ENCODE measurements at regions not wholly inside any gene's neighbourhood (a gene's known extent, or its start where the extent isn't known, plus 50 kb on each side); places are given as distances from the start of the nearest gene placed in this dataset.
"Not testable (repeated sequence)": the region's sequence is repeated elsewhere in the genome, so short reads cannot be mapped to it uniquely, and the experiment has no call there.

- Histone ChIP-seq H3K4me1 (ENCODE audit: control insufficient read depth, low read length) (no peaks in the 10 kb centered on the region), H3K27me3 (ENCODE audit: control insufficient read depth, low read length) (no peaks in the 10 kb centered on the region), H3F3A (ENCODE audit: control insufficient read depth, insufficient read depth) (no peaks in the 10 kb centered on the region), H4K20me1 (ENCODE audit: control insufficient read depth, insufficient read depth, low read depth, low read length) (no peaks in the 10 kb centered on the region), H3K79me2 (ENCODE audit: control insufficient read depth, low read length) (no peaks in the 10 kb centered on the region), H3K4me3 (ENCODE audit: low read length) (no peak overlapping the region), H3K9me3 (ENCODE audit: control insufficient read depth, insufficient read depth, low read length) (no peaks in the 10 kb centered on the region), H3K4me2 (ENCODE audit: low read length) (no peak overlapping the region), H3K36me3 (ENCODE audit: control insufficient read depth, low read length) (no peaks in the 10 kb centered on the region), H3K9me2 (replicated peaks; ENCODE audit: control insufficient read depth, low read length) (no peaks in the 10 kb centered on the region), H3K27ac (ENCODE audit: low read depth, low read length) (no peak overlapping the region)
- TF ChIP-seq, protein P1, sequence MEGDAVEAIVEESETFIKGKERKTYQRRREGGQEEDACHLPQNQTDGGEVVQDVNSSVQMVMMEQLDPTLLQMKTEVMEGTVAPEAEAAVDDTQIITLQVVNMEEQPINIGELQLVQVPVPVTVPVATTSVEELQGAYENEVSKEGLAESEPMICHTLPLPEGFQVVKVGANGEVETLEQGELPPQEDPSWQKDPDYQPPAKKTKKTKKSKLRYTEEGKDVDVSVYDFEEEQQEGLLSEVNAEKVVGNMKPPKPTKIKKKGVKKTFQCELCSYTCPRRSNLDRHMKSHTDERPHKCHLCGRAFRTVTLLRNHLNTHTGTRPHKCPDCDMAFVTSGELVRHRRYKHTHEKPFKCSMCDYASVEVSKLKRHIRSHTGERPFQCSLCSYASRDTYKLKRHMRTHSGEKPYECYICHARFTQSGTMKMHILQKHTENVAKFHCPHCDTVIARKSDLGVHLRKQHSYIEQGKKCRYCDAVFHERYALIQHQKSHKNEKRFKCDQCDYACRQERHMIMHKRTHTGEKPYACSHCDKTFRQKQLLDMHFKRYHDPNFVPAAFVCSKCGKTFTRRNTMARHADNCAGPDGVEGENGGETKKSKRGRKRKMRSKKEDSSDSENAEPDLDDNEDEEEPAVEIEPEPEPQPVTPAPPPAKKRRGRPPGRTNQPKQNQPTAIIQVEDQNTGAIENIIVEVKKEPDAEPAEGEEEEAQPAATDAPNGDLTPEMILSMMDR (IDR thresholded peaks at IDR 0.05; ENCODE audit: low read depth, low read length, poor library complexity, severe bottlenecking) = no peak
- no peak for TF ChIP-seq EZH2phosphoT487 (IDR thresholded peaks at IDR 0.05; ENCODE audit: borderline replicate concordance, low read length)
These were observed 496.3 kb upstream of the TNP1 start for GRCh38 chr2:217356142-217356541.

DNA sequence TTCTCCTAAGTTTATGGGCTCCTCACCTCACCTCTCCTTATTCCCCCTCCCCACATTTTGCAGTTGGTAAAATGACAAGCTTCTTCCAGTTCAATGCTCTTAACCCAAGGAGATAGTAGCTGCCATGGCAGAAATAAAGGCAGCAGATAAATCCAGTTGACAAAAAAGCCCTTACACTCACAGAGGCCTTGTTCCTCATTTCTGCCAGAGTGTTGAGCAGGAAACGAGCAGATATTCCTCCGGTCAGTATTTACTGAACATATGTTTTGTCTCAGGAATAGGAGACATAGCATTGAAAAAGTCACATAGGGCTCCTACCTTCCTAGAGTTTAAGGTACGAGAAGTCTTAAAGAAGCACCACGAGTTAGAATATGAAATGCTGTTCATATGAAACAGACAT, 493.7 kb upstream of the TNP1 start:
- H3K4me2 ChIP-seq (ENCODE audit: low read length) = no peak overlapping the region
- H3K9me3 ChIP-seq (ENCODE audit: control insufficient read depth, insufficient read depth, low read length) = no peaks in the 10 kb centered on the region
- H3K27ac ChIP-seq (ENCODE audit: low read depth, low read length) = no peak overlapping the region
- no peaks in the 10 kb centered on the region for H4K20me1 ChIP-seq (ENCODE audit: control insufficient read depth, insufficient read depth, low read depth, low read length)
- no peak overlapping the region for H3K4me3 ChIP-seq (ENCODE audit: low read length)
- no peaks in the 10 kb centered on the region for H3F3A ChIP-seq (ENCODE audit: control insufficient read depth, insufficient read depth)
- H3K27me3 ChIP-seq (ENCODE audit: control insufficient read depth, low read length) = 0 out of 2 replicates have a peak, but pooled peaks cover 3% of the 10 kb centered on the region
- H3K4me1 ChIP-seq (ENCODE audit: control insufficient read depth, low read length) = no peaks in the 10 kb centered on the region
- no peak for TF ChIP-seq EZH2phosphoT487 (IDR thresholded peaks at IDR 0.05; ENCODE audit: borderline replicate concordance, low read length)
- H3K36me3 ChIP-seq (ENCODE audit: control insufficient read depth, low read length) = no peaks in the 10 kb centered on the region
- H3K9me2 ChIP-seq (replicated peaks; ENCODE audit: control insufficient read depth, low read length) = no peaks in the 10 kb centered on the region
- no peaks in the 10 kb centered on the region for H3K79me2 ChIP-seq (ENCODE audit: control insufficient read depth, low read length)

DNA sequence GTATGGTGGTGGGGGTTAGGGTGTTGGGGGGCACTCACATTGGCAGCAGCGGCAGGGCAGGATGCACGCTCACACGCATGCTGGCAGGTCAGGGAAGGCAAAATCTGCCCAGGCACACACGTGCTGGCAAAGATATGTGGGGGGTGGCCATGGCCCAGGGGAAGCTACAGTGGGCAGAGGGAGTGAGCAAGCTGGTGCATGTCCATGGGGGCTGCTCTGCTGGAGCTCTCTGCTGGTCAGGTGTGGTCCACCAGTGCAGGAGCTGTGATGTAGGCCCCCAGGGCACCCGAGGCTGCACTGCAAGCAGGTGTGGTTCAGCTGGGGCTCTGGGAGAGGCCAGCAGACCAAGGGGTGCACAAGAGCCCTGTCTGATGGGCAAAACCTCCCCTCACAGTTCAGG, 491.5 kb upstream of the TNP1 start:
- Histone ChIP-seq H3K4me1 (ENCODE audit: control insufficient read depth, low read length) (no peaks in the 10 kb centered on the region), H3K4me3 (ENCODE audit: low read length) (no peak overlapping the region), H3K9me3 (ENCODE audit: control insufficient read depth, insufficient read depth, low read length) (no peaks in the 10 kb centered on the region), H4K20me1 (ENCODE audit: control insufficient read depth, insufficient read depth, low read depth, low read length) (no peaks in the 10 kb centered on the region), H3K4me2 (ENCODE audit: low read length) (no peak overlapping the region), H3K79me2 (ENCODE audit: control insufficient read depth, low read length) (no peaks in the 10 kb centered on the region), H3K9me2 (replicated peaks; ENCODE audit: control insufficient read depth, low read length) (no peaks in the 10 kb centered on the region), H3K36me3 (ENCODE audit: control insufficient read depth, low read length) (no peaks in the 10 kb centered on the region), H3K27me3 (ENCODE audit: control insufficient read depth, low read length) (0 out of 2 replicates have a peak, but pooled peaks cover 3% of the 10 kb centered on the region), H3F3A (ENCODE audit: control insufficient read depth, insufficient read depth) (no peaks in the 10 kb centered on the region), H3K27ac (ENCODE audit: low read depth, low read length) (no peak overlapping the region)
- no peak for TF ChIP-seq EZH2phosphoT487 (IDR thresholded peaks at IDR 0.05; ENCODE audit: borderline replicate concordance, low read length)
- TF ChIP-seq, protein P1 (IDR thresholded peaks at IDR 0.05; ENCODE audit: low read depth, low read length, poor library complexity, severe bottlenecking) = no peak

DNA sequence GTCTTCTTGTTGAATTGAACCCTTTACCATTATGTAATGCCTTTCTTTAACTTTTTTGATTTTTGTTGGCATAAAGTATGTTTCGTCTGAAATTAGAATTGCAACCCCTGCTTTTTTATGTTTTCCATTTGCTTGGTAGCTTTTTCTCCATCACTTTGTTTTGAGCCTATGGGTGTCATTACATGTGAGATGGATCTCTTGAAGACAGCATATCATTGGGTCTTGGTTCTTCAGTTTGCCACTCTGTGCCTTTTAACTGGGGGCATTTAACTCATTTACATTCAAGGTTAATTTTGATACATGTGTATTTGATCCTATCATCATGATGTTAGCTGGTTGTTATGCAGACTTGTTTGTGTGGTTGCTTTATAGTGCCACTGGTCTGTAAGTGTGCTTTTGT, 489.4 kb upstream of the TNP1 start:
- Histone ChIP-seq H3K4me3 (ENCODE audit: low read length) (no peak overlapping the region), H3K36me3 (ENCODE audit: control insufficient read depth, low read length) (no peaks in the 10 kb centered on the region), H3K4me2 (ENCODE audit: low read length) (no peak overlapping the region), H3K27ac (ENCODE audit: low read depth, low read length) (no peak overlapping the region), H4K20me1 (ENCODE audit: control insufficient read depth, insufficient read depth, low read depth, low read length) (no peaks in the 10 kb centered on the region), H3K9me2 (replicated peaks; ENCODE audit: control insufficient read depth, low read length) (no peaks in the 10 kb centered on the region), H3K27me3 (ENCODE audit: control insufficient read depth, low read length) (0 out of 2 replicates have a peak, but pooled peaks cover 3% of the 10 kb centered on the region), H3K9me3 (ENCODE audit: control insufficient read depth, insufficient read depth, low read length) (no peaks in the 10 kb centered on the region), H3K4me1 (ENCODE audit: control insufficient read depth, low read length) (no peaks in the 10 kb centered on the region), H3F3A (ENCODE audit: control insufficient read depth, insufficient read depth) (no peaks in the 10 kb centered on the region), H3K79me2 (ENCODE audit: control insufficient read depth, low read length) (no peaks in the 10 kb centered on the region)
- no peak for TF ChIP-seq EZH2phosphoT487 (IDR thresholded peaks at IDR 0.05; ENCODE audit: borderline replicate concordance, low read length)

DNA sequence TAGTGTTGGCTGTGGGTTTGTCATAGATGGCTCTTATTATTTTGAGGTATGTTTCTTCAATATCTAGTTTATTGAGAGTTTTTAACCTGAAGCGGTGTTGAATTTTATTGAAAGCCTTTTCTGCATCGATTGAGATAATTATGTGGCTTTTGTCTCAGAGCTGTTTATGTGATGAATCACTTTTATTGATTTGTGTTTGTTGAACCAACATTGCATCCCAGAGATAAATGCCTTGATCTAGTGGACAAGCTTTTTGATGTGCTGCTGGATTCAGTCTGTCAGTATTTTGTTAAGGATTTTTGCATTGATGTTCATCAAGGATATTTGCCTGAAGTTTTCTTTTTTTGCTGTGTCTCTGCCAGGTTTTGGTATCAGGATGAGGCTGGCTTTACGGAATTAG, 487.8 kb upstream of the TNP1 start:
- H3K9me2 ChIP-seq (replicated peaks; ENCODE audit: control insufficient read depth, low read length); H4K20me1 ChIP-seq (ENCODE audit: control insufficient read depth, insufficient read depth, low read depth, low read length); H3K79me2 ChIP-seq (ENCODE audit: control insufficient read depth, low read length); H3K9me3 ChIP-seq (ENCODE audit: control insufficient read depth, insufficient read depth, low read length); H3K27me3 ChIP-seq (ENCODE audit: control insufficient read depth, low read length); H3K4me1 ChIP-seq (ENCODE audit: control insufficient read depth, low read length); H3K36me3 ChIP-seq (ENCODE audit: control insufficient read depth, low read length); H3F3A ChIP-seq (ENCODE audit: control insufficient read depth, insufficient read depth); H3K4me3 ChIP-seq (ENCODE audit: low read length); H3K27ac ChIP-seq (ENCODE audit: low read depth, low read length); H3K4me2 ChIP-seq (ENCODE audit: low read length): not testable (repeated sequence)

GRCh38 chr2:217346043-217346442, 486.2 kb upstream of the TNP1 start:
- H3K9me3 ChIP-seq (ENCODE audit: control insufficient read depth, insufficient read depth, low read length); H3K79me2 ChIP-seq (ENCODE audit: control insufficient read depth, low read length); H3K27me3 ChIP-seq (ENCODE audit: control insufficient read depth, low read length); H3K27ac ChIP-seq (ENCODE audit: low read depth, low read length); H4K20me1 ChIP-seq (ENCODE audit: control insufficient read depth, insufficient read depth, low read depth, low read length); H3F3A ChIP-seq (ENCODE audit: control insufficient read depth, insufficient read depth); H3K4me3 ChIP-seq (ENCODE audit: low read length); H3K4me2 ChIP-seq (ENCODE audit: low read length); H3K4me1 ChIP-seq (ENCODE audit: control insufficient read depth, low read length); H3K36me3 ChIP-seq (ENCODE audit: control insufficient read depth, low read length); H3K9me2 ChIP-seq (replicated peaks; ENCODE audit: control insufficient read depth, low read length): not testable (repeated sequence)

All from DOHH2 (cell line).